GM21717 (cell line): ENCODE measurements at regions not wholly inside any gene's neighbourhood (a gene's known extent, or its start where the extent isn't known, plus 50 kb on each side); places are given as distances from the start of the nearest gene placed in this dataset.

ENCODE experiments used
- ATAC-seq: cut with Tn5 transposase; IDR thresholded peaks from one replicate; pipeline ENCODE4 v1.9.1; 2021; ENCODE audit warnings: mild to moderate bottlenecking, moderate library complexity; ENCODE audit not compliant: unreplicated experiment

GRCh38 chr4:104418286-104418685 lies 76.4 kb downstream of the CXXC4 start:
- no peak for ATAC-seq

GRCh38 chr4:104417357-104417882 lies 77.3 kb downstream of the CXXC4 start:
- no peak for ATAC-seq

- ATAC-seq: no peak
Measured at GRCh38 chr4:104416725-104417356, 77.9 kb downstream of the CXXC4 start.

GRCh38 chr4:104413487-104413886 lies 81.2 kb downstream of the CXXC4 start:
- ATAC-seq: no peak

- no peak for ATAC-seq
Measured at GRCh38 chr4:104412344-104412743, 82.3 kb downstream of the CXXC4 start.

- no peak for ATAC-seq
Measured at GRCh38 chr4:104411502-104411901, 83.2 kb downstream of the CXXC4 start.

- ATAC-seq: no peak
Measured at GRCh38 chr4:104408878-104409277, 85.8 kb downstream of the CXXC4 start.

GRCh38 chr4:104404361-104404760 lies 90.3 kb downstream of the CXXC4 start:
- no peak for ATAC-seq

- no peak for ATAC-seq
Measured at GRCh38 chr4:104395168-104395614, 99.5 kb downstream of the CXXC4 start.

- ATAC-seq: no peak
Measured at GRCh38 chr4:104394406-104395167, 100.1 kb downstream of the CXXC4 start.

- ATAC-seq: no peak
Measured at GRCh38 chr4:104393655-104394324, 100.9 kb downstream of the CXXC4 start.

GRCh38 chr4:104385713-104386112 lies 109.0 kb downstream of the CXXC4 start:
- no peak for ATAC-seq

- no peak for ATAC-seq
Measured at GRCh38 chr4:104382961-104383360, 111.7 kb downstream of the CXXC4 start.

- ATAC-seq: no peak
Measured at GRCh38 chr4:104381729-104382128, 113.0 kb downstream of the CXXC4 start.

GRCh38 chr4:104365618-104366017 lies 129.1 kb downstream of the CXXC4 start:
- ATAC-seq: no peak

- no peak for ATAC-seq
Measured at GRCh38 chr4:104353481-104353880, 141.2 kb downstream of the CXXC4 start.

GRCh38 chr4:104352211-104352610 lies 142.5 kb downstream of the CXXC4 start:
- no peak for ATAC-seq

GRCh38 chr4:104351706-104352105 lies 143.0 kb downstream of the CXXC4 start:
- ATAC-seq: no peak

- no peak for ATAC-seq
Measured at GRCh38 chr4:104345598-104346242, 149.0 kb downstream of the CXXC4 start.

GRCh38 chr4:104344342-104344980 lies 150.2 kb downstream of the CXXC4 start:
- ATAC-seq: no peak

GRCh38 chr4:104334410-104334809 lies 160.3 kb downstream of the CXXC4 start:
- no peak for ATAC-seq
